ENCODE measurements at regions not wholly inside any gene's neighbourhood (a gene's known extent, or its start where the extent isn't known, plus 50 kb on each side); places are given as distances from the start of the nearest gene placed in this dataset.

- TF ChIP-seq CREB1 (IDR thresholded peaks at IDR 0.05; ENCODE audit: low read depth) (no peak), YY1 (IDR thresholded peaks at IDR 0.05; ENCODE audit: low read depth) (no peak), EP300 (IDR thresholded peaks at IDR 0.05; ENCODE audit: borderline replicate concordance) (no peak), FOXM1 (IDR thresholded peaks at IDR 0.05; ENCODE audit: borderline replicate concordance, low read depth) (no peak), MAX (IDR thresholded peaks at IDR 0.05) (no peak), REST (IDR thresholded peaks at IDR 0.05; ENCODE audit: low read depth) (no peak), RAD21 (IDR thresholded peaks at IDR 0.05; ENCODE audit: low read depth) (no peak), TEAD4 (IDR thresholded peaks at IDR 0.05) (no peak), CEBPB (IDR thresholded peaks at IDR 0.05) (no peak), NFIC (IDR thresholded peaks at IDR 0.05) (no peak), ZBTB7A (IDR thresholded peaks at IDR 0.05; ENCODE audit: low read depth) (no peak), TAF1 (IDR thresholded peaks at IDR 0.05; ENCODE audit: low read depth) (no peak), TCF12 (IDR thresholded peaks at IDR 0.05; ENCODE audit: low read depth) (no peak), EGR1 (IDR thresholded peaks at IDR 0.05) (no peak)
These were observed 123.3 kb upstream of the DPYD start for GRCh38 chr1:98044071-98044697.

All from Ishikawa (cell line).